OCI-LY7 (cell line): ENCODE measurements at regions not wholly inside any gene's neighbourhood (a gene's known extent, or its start where the extent isn't known, plus 50 kb on each side); places are given as distances from the start of the nearest gene placed in this dataset.

ENCODE experiments used
- CTCF ChIP-seq: fragments of 200-600 bp; sonication (generic); conservative IDR thresholded peaks from 2 replicates; pipeline ENCODE4 v1.5.1; 2014; ENCODE audit warnings: mild to moderate bottlenecking, antibody characterized with exemption, low read length, moderate library complexity, mixed read lengths
- EZH2phosphoT487 ChIP-seq: fragments of 200-600 bp; sonication (generic); IDR thresholded peaks from 2 replicates; pipeline ENCODE4 v1.6.1; 2018; ENCODE audit warnings: low read depth, borderline replicate concordance, mild to moderate bottlenecking, mixed run types, antibody characterized with exemption, low read length, moderate library complexity, mixed read lengths

- TF ChIP-seq CTCF (no peak), EZH2phosphoT487 (no peak)
These were observed 319.7 kb upstream of the NAV3 start for GRCh38 chr12:77510985-77511384.
